IMR-90 (cell line): ENCODE measurements at regions not wholly inside any gene's neighbourhood (a gene's known extent, or its start where the extent isn't known, plus 50 kb on each side); places are given as distances from the start of the nearest gene placed in this dataset.

Experiments
- BHLHE40 ChIP-seq: fragments of 150-350 bp; IDR thresholded peaks from 2 replicates; pipeline ENCODE4 v1.6.1; 2016; ENCODE audit warnings: mild to moderate bottlenecking, low read depth, low read length
- CTCF ChIP-seq: conservative IDR thresholded peaks from 2 replicates; pipeline ENCODE4 v1.5.1; 2012; ENCODE audit warnings: mild to moderate bottlenecking, low read depth, low read length, improper control_type of control experiment
- POLR2A ChIP-seq: IDR thresholded peaks from 2 replicates; pipeline ENCODE4 v1.6.1; 2012; ENCODE audit warnings: mild to moderate bottlenecking, low read depth, low read length
- RAD21 ChIP-seq: IDR thresholded peaks from 2 replicates; pipeline ENCODE4 v1.6.1; 2012; ENCODE audit warnings: low read length, improper control_type of control experiment

DNA sequence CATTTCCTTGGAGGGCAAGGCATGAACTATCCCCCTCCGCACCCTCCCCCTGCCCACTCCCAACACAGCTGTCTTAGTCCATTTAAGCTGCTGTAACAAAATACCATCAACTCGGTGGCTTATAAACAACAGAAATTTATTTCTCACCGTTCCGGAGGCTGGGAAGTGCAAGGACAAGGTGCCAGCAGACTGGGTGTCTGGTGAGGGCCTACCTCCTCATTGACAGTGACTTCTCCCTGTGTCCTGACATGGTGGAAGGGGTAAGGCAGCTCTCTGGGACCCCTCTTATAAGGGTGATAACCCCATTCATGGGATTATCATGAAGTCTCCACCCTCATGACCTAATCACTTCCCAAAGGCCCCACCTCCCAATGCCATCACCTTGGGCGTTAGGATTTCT is 114.3 kb upstream of the MAFB start:
- no peak for TF ChIP-seq POLR2A
- no peak for TF ChIP-seq CTCF
- TF ChIP-seq RAD21, result no peak
- TF ChIP-seq BHLHE40, result no peak
